A673 (cell line): ENCODE measurements at regions not wholly inside any gene's neighbourhood (a gene's known extent, or its start where the extent isn't known, plus 50 kb on each side); places are given as distances from the start of the nearest gene placed in this dataset.
"Not testable (repeated sequence)": the region's sequence is repeated elsewhere in the genome, so short reads cannot be mapped to it uniquely, and the experiment has no call there.

Experiments used
- BruUV-seq: library from RNA; stranded (reverse); fragments of 400-500 nt; replicated peaks from 2 replicates; lab custom pipeline; 2021; lab: Mats Ljungman, UMichigan
- CTCF ChIA-PET: fragments of 300-600 bp; sonication (Branson Sonifier 250); formaldehyde crosslinking; loops from one replicate; lab custom pipeline; 2022; ENCODE audit warnings: antibody characterized with exemption; lab: Charles Lee
- POLR2A ChIA-PET: fragments of 300-600 bp; sonication (Branson Sonifier 250); formaldehyde crosslinking; loops from one replicate; lab custom pipeline; 2022; ENCODE audit warnings: antibody characterized with exemption; ENCODE audit not compliant: low non-redundant PET; lab: Charles Lee
- DNase-seq: peaks from one replicate; pipeline ENCODE4 v3.0.0-alpha.2; 2015; ENCODE audit warnings: low spot score
- H3K27ac ChIP-seq: fragments of 200-600 bp; sonication (generic); 2 replicates; pipeline ENCODE4 v1.5.1; 2016; ENCODE audit warnings: mixed run types, low read depth, mild to moderate bottlenecking, mixed read lengths, antibody characterized with exemption, low read length; ENCODE audit not compliant: poor library complexity, severe bottlenecking
- H3K27me3 ChIP-seq: fragments of 200-600 bp; sonication (generic); replicated peaks from 2 replicates; pipeline ENCODE4 v1.6.1; 2017; ENCODE audit warnings: mixed run types, low read depth, mild to moderate bottlenecking, mixed read lengths, antibody characterized with exemption, low read length; ENCODE audit not compliant: insufficient read depth, poor library complexity
- H3K36me3 ChIP-seq: fragments of 200-600 bp; sonication (generic); 2 replicates; pipeline ENCODE4 v1.6.1; 2016; ENCODE audit warnings: mixed run types, mild to moderate bottlenecking, mixed read lengths, antibody characterized with exemption, low read length; ENCODE audit not compliant: insufficient read depth, poor library complexity, severe bottlenecking
- H3K4me1 ChIP-seq: fragments of 200-600 bp; sonication (generic); 2 replicates; pipeline ENCODE4 v1.6.1; 2017; ENCODE audit warnings: mixed run types, mild to moderate bottlenecking, mixed read lengths, antibody characterized with exemption, low read length; ENCODE audit not compliant: insufficient read depth, poor library complexity, severe bottlenecking
- H3K4me3 ChIP-seq: fragments of 200-600 bp; sonication (generic); 2 replicates; pipeline ENCODE4 v1.5.1; 2016; ENCODE audit warnings: low read depth, mixed run types, mild to moderate bottlenecking, mixed read lengths, low read length; ENCODE audit not compliant: poor library complexity, severe bottlenecking
- H3K9me3 ChIP-seq: fragments of 200-600 bp; sonication (generic); 2 replicates; pipeline ENCODE4 v1.6.1; 2016; ENCODE audit warnings: mixed run types, low read depth, mild to moderate bottlenecking, mixed read lengths, antibody characterized with exemption, low read length; ENCODE audit not compliant: poor library complexity, severe bottlenecking
- EZH2 ChIP-seq: fragments of 200-600 bp; sonication (generic); IDR thresholded peaks from 2 replicates; pipeline ENCODE4 v1.6.1; 2017; ENCODE audit warnings: borderline replicate concordance, low read depth, mild to moderate bottlenecking, mixed read lengths, antibody characterized with exemption, low read length; ENCODE audit not compliant: poor library complexity, severe bottlenecking
- intact Hi-C: fragments of 100-400 bp; cut with micrococcal nuclease; formaldehyde crosslinking; loops from one replicate; pipeline ENCODE4 v1.10.0; 2022; ENCODE audit not compliant: unreplicated experiment
- TF ChIP-seq, protein P1 (sequence below): fragments of 300-800, 200-600 bp; sonication (generic); conservative IDR thresholded peaks from 2 replicates; pipeline ENCODE4 v1.5.1; 2017; ENCODE audit warnings: low read depth, mild to moderate bottlenecking, antibody characterized with exemption, low read length, moderate library complexity, mixed read lengths

DNA sequence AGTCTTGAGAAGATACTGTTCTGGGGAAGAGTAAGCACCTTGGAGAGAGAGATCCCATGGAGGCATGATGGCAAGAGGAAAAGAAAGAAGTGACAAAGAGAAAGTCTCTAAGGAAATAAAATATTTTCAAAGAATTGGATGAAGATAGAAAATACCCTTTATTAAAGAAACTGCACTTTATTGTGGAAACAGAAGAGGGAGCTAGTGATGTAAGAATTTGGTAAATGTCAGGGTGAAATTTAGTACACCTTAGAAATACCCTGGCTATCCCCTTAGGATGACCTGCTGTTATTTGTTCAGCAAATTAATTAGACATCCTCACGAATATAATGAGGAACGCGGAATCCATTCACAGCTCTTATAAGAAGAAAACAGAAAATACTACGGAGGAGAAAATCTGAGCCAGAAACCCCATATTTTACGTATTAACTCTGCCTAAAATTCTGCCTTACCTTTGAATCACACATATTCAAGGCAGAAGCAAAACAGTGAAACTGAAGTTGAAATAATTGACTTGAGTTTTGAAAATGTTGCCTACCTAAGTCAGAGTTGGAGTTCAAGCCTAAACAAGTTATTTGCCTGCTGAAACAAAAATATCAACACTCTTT, 90.7 kb downstream of the TFPI2 start:
- POLR2A ChIA-PET = no interaction called here
- CTCF ChIA-PET = interaction anchor here (0.6 kb wide), 2 partner anchors 74 to 422 kb away, joined by 3 to 4 read pairs; no protein-coding TSS in a partner anchor
- no TSS peak for BruUV-seq
- DNase-seq = peak; percentile 28
- H3K27me3 ChIP-seq = no peaks in the 10 kb centered on the region
- no peaks in the 10 kb centered on the region for H3K36me3 ChIP-seq
- H3K4me3 ChIP-seq = no peak overlapping the region
- H3K9me3 ChIP-seq = no peaks in the 10 kb centered on the region
- no peaks in the 10 kb centered on the region for H3K4me1 ChIP-seq
- intact Hi-C loops = loop anchor here (5.0 to 10.0 kb wide), 2 partner anchors 285 to 422 kb away; no protein-coding TSS in a partner anchor
- H3K27ac ChIP-seq = no peak overlapping the region
- TF ChIP-seq EZH2 = no peak
- TF ChIP-seq, protein P1, sequence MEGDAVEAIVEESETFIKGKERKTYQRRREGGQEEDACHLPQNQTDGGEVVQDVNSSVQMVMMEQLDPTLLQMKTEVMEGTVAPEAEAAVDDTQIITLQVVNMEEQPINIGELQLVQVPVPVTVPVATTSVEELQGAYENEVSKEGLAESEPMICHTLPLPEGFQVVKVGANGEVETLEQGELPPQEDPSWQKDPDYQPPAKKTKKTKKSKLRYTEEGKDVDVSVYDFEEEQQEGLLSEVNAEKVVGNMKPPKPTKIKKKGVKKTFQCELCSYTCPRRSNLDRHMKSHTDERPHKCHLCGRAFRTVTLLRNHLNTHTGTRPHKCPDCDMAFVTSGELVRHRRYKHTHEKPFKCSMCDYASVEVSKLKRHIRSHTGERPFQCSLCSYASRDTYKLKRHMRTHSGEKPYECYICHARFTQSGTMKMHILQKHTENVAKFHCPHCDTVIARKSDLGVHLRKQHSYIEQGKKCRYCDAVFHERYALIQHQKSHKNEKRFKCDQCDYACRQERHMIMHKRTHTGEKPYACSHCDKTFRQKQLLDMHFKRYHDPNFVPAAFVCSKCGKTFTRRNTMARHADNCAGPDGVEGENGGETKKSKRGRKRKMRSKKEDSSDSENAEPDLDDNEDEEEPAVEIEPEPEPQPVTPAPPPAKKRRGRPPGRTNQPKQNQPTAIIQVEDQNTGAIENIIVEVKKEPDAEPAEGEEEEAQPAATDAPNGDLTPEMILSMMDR = peak; percentile 67

DNA sequence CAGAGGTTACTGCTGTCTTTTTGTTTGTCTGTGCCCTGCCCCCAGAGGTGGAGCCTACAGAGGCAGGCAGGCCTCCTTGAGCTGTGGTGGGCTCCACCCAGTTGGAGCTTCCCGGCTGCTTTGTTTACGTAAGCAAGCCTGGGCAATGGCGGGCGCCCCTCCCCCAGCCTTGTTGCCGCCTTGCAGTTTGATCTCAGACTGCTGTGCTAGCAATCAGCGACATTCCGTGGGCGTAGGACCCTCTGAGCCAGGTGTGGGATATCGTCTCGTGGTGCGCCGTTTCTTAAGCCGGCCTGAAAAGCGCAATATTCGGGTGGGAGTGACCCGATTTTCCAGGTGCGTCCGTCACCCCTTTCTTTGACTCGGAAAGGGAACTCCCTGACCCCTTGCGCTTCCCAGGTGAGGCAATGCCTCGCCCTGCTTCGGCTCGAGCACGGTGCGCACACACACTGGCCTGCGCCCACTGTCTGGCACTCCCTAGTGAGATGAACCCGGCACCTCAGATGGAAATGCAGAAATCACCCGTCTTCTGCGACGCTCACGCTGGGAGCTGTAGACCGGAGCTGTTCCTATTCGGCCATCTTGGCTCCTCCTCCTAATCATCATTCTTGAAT, 97.4 kb downstream of the TFPI2 start:
- CTCF ChIA-PET, intact Hi-C loops, H3K9me3 ChIP-seq, POLR2A ChIA-PET, H3K27ac ChIP-seq, H3K36me3 ChIP-seq, DNase-seq, H3K4me1 ChIP-seq, BruUV-seq, H3K4me3 ChIP-seq, H3K27me3 ChIP-seq: not testable (repeated sequence)

DNA sequence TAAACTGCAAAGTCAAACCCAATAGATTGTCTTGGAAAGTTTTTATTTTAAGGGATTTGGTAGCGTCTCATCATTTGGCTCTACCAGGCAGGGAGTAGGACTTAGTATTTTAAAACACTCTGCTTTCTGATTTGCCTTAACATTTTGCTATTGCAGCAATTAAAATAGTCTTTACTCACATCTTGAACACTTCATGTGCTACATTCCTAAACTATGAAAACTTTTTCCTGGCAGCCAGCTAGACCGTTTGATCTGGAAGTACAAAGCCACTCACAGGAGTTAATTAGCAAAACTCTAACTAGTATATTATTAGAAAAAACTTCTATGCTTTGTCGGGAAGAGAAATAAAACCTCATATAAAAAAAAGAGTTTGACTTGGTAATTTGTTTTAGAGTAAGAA, 111.4 kb downstream of the TFPI2 start:
- H3K9me3 ChIP-seq = no peaks in the 10 kb centered on the region
- TF ChIP-seq, protein P1 = no peak
- TF ChIP-seq EZH2 = no peak
- no TSS peak for BruUV-seq
- intact Hi-C loops = no loop called here
- POLR2A ChIA-PET = no interaction called here
- no peaks in the 10 kb centered on the region for H3K4me1 ChIP-seq
- no peak overlapping the region for H3K4me3 ChIP-seq
- H3K27ac ChIP-seq = no peak overlapping the region
- CTCF ChIA-PET = no interaction called here
- no peak for DNase-seq
- no peaks in the 10 kb centered on the region for H3K36me3 ChIP-seq
- H3K27me3 ChIP-seq = peaks cover 24% of the 10 kb centered on the region
